ENCODE measurements at regions not wholly inside any gene's neighbourhood (a gene's known extent, or its start where the extent isn't known, plus 50 kb on each side); places are given as distances from the start of the nearest gene placed in this dataset.

- Mint-ChIP-seq H3K4me1 (no peaks in the 10 kb centered on the region), H3K9me3 (peaks cover 0 to 2% (median 0%) of the 10 kb centered on the region in 7 donors), H3K36me3 (no peaks in the 10 kb centered on the region), H3K27me3 (ENCODE audit: low read depth in 3 of 3) (peaks cover 6 to 7% (median 7%) of the 10 kb centered on the region in 3 donors), H3K27ac (no peak overlapping the region), H3K4me3 (no peak overlapping the region)
- Histone ChIP-seq H3K79me2 (ENCODE audit: insufficient read depth, low read length) (no peaks in the 10 kb centered on the region), H3K4me3 (replicated peaks in 1 of 3; ENCODE audit: low read depth in 2 of 3, low read length in 3 of 3) (no peak overlapping the region), H3K9ac (ENCODE audit: insufficient read depth, low read length, poor library complexity, severe bottlenecking) (no peak overlapping the region), H3K4me2 (replicated peaks; ENCODE audit: extremely low read depth, low read length, poor library complexity, severe bottlenecking) (no peak overlapping the region), H3K36me3 (replicated peaks in 1 of 2; ENCODE audit: control insufficient read depth in 1 of 2, insufficient read depth in 2 of 2, low read length in 2 of 2) (no peaks in the 10 kb centered on the region), H3K27me3 (ENCODE audit: control insufficient read depth in 2 of 2, insufficient read depth in 2 of 2, low read length in 2 of 2) (no peaks in the 10 kb centered on the region), H4K20me1 (ENCODE audit: insufficient read depth, low read length) (no peaks in the 10 kb centered on the region), H2AFZ (ENCODE audit: insufficient read depth, low read depth, low read length, poor library complexity, severe bottlenecking) (no peak overlapping the region), H3K27ac (ENCODE audit: low read depth in 1 of 2, low read length in 2 of 2) (no peak overlapping the region), H3K4me1 (ENCODE audit: control insufficient read depth in 1 of 2, insufficient read depth in 2 of 2, low read length in 2 of 2) (no peaks in the 10 kb centered on the region), H3K9me3 (replicated peaks in 1 of 2; ENCODE audit: control insufficient read depth in 1 of 2, insufficient read depth in 1 of 2, low read length in 2 of 2) (no peaks in the 10 kb centered on the region)
- TF ChIP-seq CTCF (IDR thresholded peaks at IDR 0.05), result no peak
- intact Hi-C loops (cut with micrococcal nuclease), result no loop called here
- WGBS (ENCODE audit: insufficient coverage), result no CpG with 5 or more reads among the region's 1 CpG
- DNase-seq, result no peak
Observed at GRCh38 chr10:123266971-123267370, 112.8 kb downstream of the BUB3 start.

GRCh38 chr10:123269017-123269552 lies 114.9 kb downstream of the BUB3 start:
- TF ChIP-seq CTCF (IDR thresholded peaks at IDR 0.05), result no peak
- Mint-ChIP-seq H3K4me3 (no peak overlapping the region), H3K27ac (no peak overlapping the region), H3K4me1 (no peaks in the 10 kb centered on the region), H3K27me3 (ENCODE audit: low read depth in 3 of 3) (peaks cover 4 to 11% (median 7%) of the 10 kb centered on the region in 3 donors), H3K9me3 (peaks cover 0 to 2% (median 0%) of the 10 kb centered on the region in 7 donors), H3K36me3 (no peaks in the 10 kb centered on the region)
- 98% methylated on average over 6 of the region's 9 CpGs for WGBS (ENCODE audit: insufficient coverage)
- H3K27ac ChIP-seq (ENCODE audit: low read depth in 1 of 2, low read length in 2 of 2), result no peak overlapping the region
- H3K36me3 ChIP-seq (replicated peaks in 1 of 2; ENCODE audit: control insufficient read depth in 1 of 2, insufficient read depth in 2 of 2, low read length in 2 of 2), result no peaks in the 10 kb centered on the region
- H3K4me2 ChIP-seq (replicated peaks; ENCODE audit: extremely low read depth, low read length, poor library complexity, severe bottlenecking), result no peak overlapping the region
- H3K4me1 ChIP-seq (ENCODE audit: control insufficient read depth in 1 of 2, insufficient read depth in 2 of 2, low read length in 2 of 2), result no peaks in the 10 kb centered on the region
- no peak for DNase-seq
- H3K27me3 ChIP-seq (ENCODE audit: control insufficient read depth in 2 of 2, insufficient read depth in 2 of 2, low read length in 2 of 2), result peaks cover 2 to 4% of the 10 kb centered on the region in 2 donors
- no peak overlapping the region for H2AFZ ChIP-seq (ENCODE audit: insufficient read depth, low read depth, low read length, poor library complexity, severe bottlenecking)
- H3K9me3 ChIP-seq (replicated peaks in 1 of 2; ENCODE audit: control insufficient read depth in 1 of 2, insufficient read depth in 1 of 2, low read length in 2 of 2), result no peaks in the 10 kb centered on the region
- no peak overlapping the region for H3K4me3 ChIP-seq (replicated peaks in 1 of 3; ENCODE audit: low read depth in 2 of 3, low read length in 3 of 3)
- intact Hi-C loops (cut with micrococcal nuclease), result no loop called here
- no peaks in the 10 kb centered on the region for H3K79me2 ChIP-seq (ENCODE audit: insufficient read depth, low read length)
- H3K9ac ChIP-seq (ENCODE audit: insufficient read depth, low read length, poor library complexity, severe bottlenecking), result no peak overlapping the region
- H4K20me1 ChIP-seq (ENCODE audit: insufficient read depth, low read length), result no peaks in the 10 kb centered on the region
